RWPE2 (cell line): ENCODE measurements at regions not wholly inside any gene's neighbourhood (a gene's known extent, or its start where the extent isn't known, plus 50 kb on each side); places are given as distances from the start of the nearest gene placed in this dataset.

ENCODE experiments used
- ATAC-seq: fragments of 200-7000 bp; cut with Tn5 transposase; 3 replicates; pipeline ENCODE4 v1.9.1; 2021; ENCODE audit warnings: low read depth
- DNase-seq: peaks from one replicate; pipeline ENCODE4 v3.0.0-alpha.2; 2020; ENCODE audit warnings: low spot score
- H3K27ac ChIP-seq: fragments of 450-650 bp; 2 replicates; pipeline ENCODE4 v1.5.1; 2017; ENCODE audit warnings: mild to moderate bottlenecking; ENCODE audit not compliant: poor library complexity, severe bottlenecking
- H3K27me3 ChIP-seq: fragments of 250-450 bp; sonication (Bioruptor Pico); 2 replicates; pipeline ENCODE4 v1.5.1; 2021; ENCODE audit warnings: mild to moderate bottlenecking, moderate library complexity; ENCODE audit not compliant: insufficient read depth, poor library complexity, severe bottlenecking
- H3K36me3 ChIP-seq: fragments of 250-450 bp; sonication (Bioruptor Pico); 2 replicates; pipeline ENCODE4 v1.5.1; 2020; ENCODE audit warnings: low read depth, mild to moderate bottlenecking, moderate library complexity
- H3K4me1 ChIP-seq: fragments of 250-450 bp; sonication (Bioruptor Pico); 2 replicates; pipeline ENCODE4 v1.5.1; 2021; ENCODE audit warnings: mild to moderate bottlenecking, moderate library complexity; ENCODE audit not compliant: insufficient read depth, poor library complexity, severe bottlenecking
- H3K4me3 ChIP-seq: fragments of 250-450 bp; sonication (Bioruptor Pico); 2 replicates; pipeline ENCODE4 v1.5.1; 2021; ENCODE audit warnings: mild to moderate bottlenecking, moderate library complexity; ENCODE audit not compliant: severe bottlenecking
- H3K9me3 ChIP-seq: fragments of 250-450 bp; sonication (Bioruptor Pico); 2 replicates; pipeline ENCODE4 v1.5.1; 2021; ENCODE audit warnings: mild to moderate bottlenecking, moderate library complexity; ENCODE audit not compliant: severe bottlenecking
- CTCF ChIP-seq: fragments of 450-650 bp; IDR thresholded peaks from one replicate; pipeline ENCODE4 v1.5.1; 2017; ENCODE audit warnings: mild to moderate bottlenecking, moderate library complexity; ENCODE audit not compliant: poor library complexity, severe bottlenecking

- no peak overlapping the region for H3K27ac ChIP-seq
- DNase-seq, result no peak
- TF ChIP-seq CTCF, result no peak
Observed at GRCh38 chr6:154945271-154945890, 49.7 kb upstream of the TIAM2 start.

More at GRCh38 chr6:154945271-154945890, 49.7 kb upstream of the TIAM2 start:
- no peaks in the 10 kb centered on the region for H3K27me3 ChIP-seq
- no peak overlapping the region for H3K4me3 ChIP-seq
- H3K9me3 ChIP-seq, result no peaks in the 10 kb centered on the region
- H3K4me1 ChIP-seq, result no peaks in the 10 kb centered on the region
- ATAC-seq, result no peak
- no peaks in the 10 kb centered on the region for H3K36me3 ChIP-seq
